Muscle of back (tissue), 3 donors: ENCODE measurements at regions not wholly inside any gene's neighbourhood (a gene's known extent, or its start where the extent isn't known, plus 50 kb on each side); places are given as distances from the start of the nearest gene placed in this dataset.

ENCODE experiments used
- DNase-seq, 3 donors: peaks; one replicate each; pipeline versions ENCODE4 v3.0.0 to v3.0.0-alpha.2; 2013

GRCh38 chr5:18961234-18961633, 1026.8 kb downstream of the CDH18 start:
- no peak for DNase-seq

DNA sequence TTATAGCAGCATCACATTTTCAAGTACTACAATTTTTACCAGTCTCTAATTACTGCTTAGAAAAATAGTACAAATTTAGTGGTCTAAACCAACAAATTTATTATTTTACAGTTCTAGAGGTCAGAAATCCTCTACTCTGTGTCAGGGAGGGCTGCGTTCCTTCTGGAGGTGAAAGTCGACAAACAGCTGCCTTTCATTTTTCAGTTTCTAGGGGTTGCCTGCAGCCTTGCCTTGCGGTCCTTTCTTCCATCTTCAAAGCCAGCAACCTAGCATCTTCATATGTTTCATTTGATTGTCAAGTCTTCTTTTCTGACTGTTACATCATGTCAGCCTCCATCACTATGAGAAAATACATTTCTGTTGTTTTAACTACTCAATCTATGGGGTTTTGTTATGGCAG, 1022.1 kb downstream of the CDH18 start:
- no peak for DNase-seq

- DNase-seq = no peak
These were observed 1020.4 kb downstream of the CDH18 start for GRCh38 chr5:18967637-18968036.

- no peak for DNase-seq
These were observed 1019.0 kb downstream of the CDH18 start for GRCh38 chr5:18968966-18969365.

DNA sequence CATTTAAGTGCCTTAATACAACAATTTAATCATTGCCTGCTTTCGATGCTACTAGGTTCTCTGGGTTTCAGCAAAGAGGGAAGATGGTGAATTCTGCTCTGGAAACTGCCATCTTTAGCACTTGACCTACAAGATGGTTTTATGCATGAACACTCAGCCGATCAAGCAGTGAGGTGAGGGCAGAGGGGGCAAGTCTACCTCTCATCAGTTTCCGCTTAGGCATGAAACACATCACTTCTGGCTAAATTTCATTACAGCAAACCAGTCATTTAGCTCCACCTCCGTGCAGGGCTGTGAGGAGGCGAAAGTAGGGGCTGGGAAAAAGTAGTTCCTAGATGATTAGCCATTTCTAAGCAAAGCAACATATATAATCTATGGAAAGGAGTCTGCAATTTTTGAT, 1018.0 kb downstream of the CDH18 start:
- no peak for DNase-seq

- no peak for DNase-seq
These were observed 1015.8 kb downstream of the CDH18 start for GRCh38 chr5:18972177-18972576.

- no peak for DNase-seq
These were observed 1012.4 kb downstream of the CDH18 start for GRCh38 chr5:18975624-18976023.

GRCh38 chr5:18977880-18978279, 1010.1 kb downstream of the CDH18 start:
- DNase-seq = no peak

GRCh38 chr5:18984559-18985080, 1003.4 kb downstream of the CDH18 start:
- DNase-seq = no peak

GRCh38 chr5:18985171-18985758, 1002.7 kb downstream of the CDH18 start:
- no peak for DNase-seq

GRCh38 chr5:18987101-18987500, 1000.9 kb downstream of the CDH18 start:
- no peak for DNase-seq

DNA sequence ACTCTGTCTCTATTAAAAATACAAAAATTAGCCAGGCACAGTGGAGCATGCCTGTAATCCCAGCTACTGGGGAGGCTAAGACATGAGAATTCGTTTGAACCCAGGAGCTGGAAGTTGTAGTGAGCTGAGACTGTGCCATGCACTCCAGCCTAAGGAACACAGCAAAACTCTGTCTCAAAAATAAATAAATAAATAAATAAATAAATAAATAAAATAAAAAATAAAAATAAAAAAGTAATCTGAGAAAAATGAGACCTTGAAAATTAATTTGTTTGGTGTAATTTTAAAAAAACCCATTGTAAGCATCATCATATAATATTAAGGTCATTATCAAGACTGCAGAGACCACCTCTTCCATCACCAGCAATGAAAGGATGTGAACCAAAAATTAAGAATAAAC, 997.1 kb downstream of the CDH18 start:
- no peak for DNase-seq

DNA sequence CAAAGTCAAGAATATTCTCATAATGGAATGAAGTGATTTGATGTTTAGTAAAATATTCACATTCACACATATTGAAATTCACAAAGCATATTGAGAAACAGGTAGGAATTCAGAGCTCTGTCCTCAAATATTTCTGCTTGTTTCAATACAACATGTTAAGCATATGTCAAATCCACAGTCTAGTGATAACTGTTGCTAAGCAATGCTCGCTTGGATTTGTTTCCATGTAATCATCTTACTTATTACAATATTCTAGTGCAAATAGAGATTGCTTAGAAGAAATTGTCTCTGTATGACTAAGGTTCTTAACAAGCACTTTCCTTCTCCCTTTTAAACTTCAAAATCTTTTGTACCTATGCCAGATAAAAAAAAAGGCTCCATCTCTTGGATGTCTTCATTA, 995.7 kb downstream of the CDH18 start:
- DNase-seq = no peak

DNA sequence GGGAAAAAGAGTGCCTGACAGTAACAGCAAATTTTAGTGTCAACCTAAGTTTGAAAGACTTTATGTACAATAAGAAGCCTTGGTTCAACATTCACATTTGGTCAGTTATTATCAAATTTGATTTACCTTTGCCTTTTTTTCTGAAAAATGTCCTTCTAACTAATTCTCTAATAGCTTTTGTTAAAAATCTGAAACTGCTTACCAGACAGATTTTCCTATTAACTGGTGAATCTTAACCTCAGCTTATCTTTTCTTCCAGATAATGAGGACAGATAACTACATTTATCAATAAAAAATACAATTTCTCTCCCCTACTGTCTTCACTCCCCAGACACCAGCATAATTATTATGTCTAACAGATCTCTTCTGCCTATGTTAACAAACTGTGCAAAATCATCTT, 988.5 kb downstream of the CDH18 start:
- no peak for DNase-seq

GRCh38 chr5:19001054-19001453, 986.9 kb downstream of the CDH18 start:
- DNase-seq = no peak

DNA sequence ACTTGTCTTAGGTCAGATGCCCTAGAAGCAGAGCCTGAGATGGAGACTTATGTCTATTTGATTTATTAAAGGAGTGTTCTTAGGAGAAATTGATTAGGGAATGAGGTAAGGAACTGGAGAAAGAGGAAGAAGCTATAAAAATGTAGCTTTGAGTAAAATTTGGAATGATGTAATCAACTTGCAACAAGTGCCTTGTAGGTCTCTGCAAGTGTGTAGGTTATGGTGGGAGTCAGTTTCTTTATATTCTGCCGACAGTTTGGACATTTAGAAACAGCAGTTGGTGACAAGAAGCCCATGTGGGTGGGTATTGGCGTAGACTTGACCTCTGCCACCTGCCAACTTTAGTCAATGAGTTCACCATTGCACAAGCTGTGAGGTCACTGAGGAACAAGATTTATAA, 986.5 kb downstream of the CDH18 start:
- DNase-seq = no peak

DNA sequence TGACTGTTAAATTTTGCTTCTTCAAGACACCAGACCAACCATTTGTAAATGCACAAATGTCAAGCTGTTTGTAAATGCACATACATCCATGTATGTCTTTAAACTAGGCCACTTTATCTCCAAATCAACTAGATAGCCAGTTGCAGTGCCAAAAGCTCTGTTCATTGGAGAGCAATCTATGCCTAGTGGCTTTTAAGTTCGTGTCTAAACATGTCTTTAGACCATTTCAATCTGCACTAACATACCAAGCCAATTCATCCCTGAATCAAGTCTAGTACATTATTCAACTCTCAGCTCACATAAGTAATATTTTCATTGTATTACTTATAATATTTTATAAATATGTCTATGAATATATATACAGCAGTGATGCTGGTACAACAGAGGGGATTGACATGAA, 985.9 kb downstream of the CDH18 start:
- DNase-seq = no peak

- no peak for DNase-seq
These were observed 969.2 kb downstream of the CDH18 start for GRCh38 chr5:19018822-19019221.

- DNase-seq = no peak
These were observed 956.5 kb downstream of the CDH18 start for GRCh38 chr5:19031491-19031890.

GRCh38 chr5:19035816-19036215, 952.2 kb downstream of the CDH18 start:
- DNase-seq = no peak

GRCh38 chr5:19042106-19042505, 945.9 kb downstream of the CDH18 start:
- no peak for DNase-seq

- peak in 2 of 3 donors; percentile 0 to 1 for DNase-seq
These were observed 943.7 kb downstream of the CDH18 start for GRCh38 chr5:19044311-19044710.

GRCh38 chr5:19044931-19045695, 942.9 kb downstream of the CDH18 start:
- DNase-seq = no peak

GRCh38 chr5:19047277-19047676, 940.7 kb downstream of the CDH18 start:
- no peak for DNase-seq
